Stomach (tissue), 8 donors: ENCODE measurements at regions not wholly inside any gene's neighbourhood (a gene's known extent, or its start where the extent isn't known, plus 50 kb on each side); places are given as distances from the start of the nearest gene placed in this dataset.

ENCODE experiments used
- DNase-seq, 2 donors: peaks; one replicate each; pipeline versions ENCODE4 v3.0.0 to v3.0.0-alpha.2; 2013 to 2019
- H3K27ac ChIP-seq, 5 donors: fragments of 200-600 bp in 4 of 5; sonication (generic) in 4 of 5; one replicate each; pipeline ENCODE4 v1.5.1; 2013 to 2019; ENCODE audit warnings: mild to moderate bottlenecking in 1 of 5, moderate library complexity in 1 of 5
- H3K27me3 ChIP-seq, 3 donors: fragments of 200-600 bp; sonication (generic); one replicate each; pipeline ENCODE4 v1.5.1; 2017 to 2019; ENCODE audit warnings: mixed run types in 1 of 3
- H3K36me3 ChIP-seq, 4 donors: fragments of 200-600 bp; sonication (generic); 1 replicate in 3 of 4; 2 replicates in 1 of 4; pipeline ENCODE4 v1.5.1; 2016 to 2019
- H3K4me1 ChIP-seq, 4 donors: fragments of 200-600 bp; sonication (generic); one replicate each; pipeline ENCODE4 v1.5.1; 2016 to 2019
- H3K4me3 ChIP-seq, 4 donors: fragments of 200-600 bp; sonication (generic) in 3 of 4; one replicate each; pipeline ENCODE4 v1.5.1; 2016 to 2019; ENCODE audit warnings: mild to moderate bottlenecking in 1 of 4
- H3K9me3 ChIP-seq, 4 donors: fragments of 200-600 bp; sonication (generic); one replicate each; pipeline ENCODE4 v1.5.1; 2016 to 2019
- CTCF ChIP-seq, 7 experiments: fragments of 450-650 bp in 4 of 7; fragments of 200-600 bp in 3 of 7; sonication (generic) in 3 of 7; IDR thresholded peaks; one replicate each; pipeline ENCODE4 v1.5.1; 2016 to 2019; ENCODE audit warnings: antibody characterized with exemption in 7 of 7, control low read depth in 2 of 7, mild to moderate bottlenecking in 1 of 7
- EP300 ChIP-seq: sonication (generic); formaldehyde crosslinking; IDR thresholded peaks from one replicate; pipeline ENCODE4 v1.6.1; 2017; ENCODE audit warnings: antibody characterized with exemption
- POLR2A ChIP-seq, 4 donors: fragments of 450-650 bp; IDR thresholded peaks; one replicate each; pipeline ENCODE4 v1.6.1; 2016; ENCODE audit warnings: antibody characterized with exemption in 4 of 4, control low read depth in 2 of 4, mild to moderate bottlenecking in 1 of 4, moderate library complexity in 1 of 4
- POLR2AphosphoS5 ChIP-seq, 3 donors: sonication (generic); formaldehyde crosslinking; IDR thresholded peaks; one replicate each; pipeline ENCODE4 v1.6.1; 2016; ENCODE audit warnings: antibody characterized with exemption in 3 of 3
- WGBS, 5 donors: extraction: QIAGEN DNeasy Blood & Tissue Kit in 3 of 5; methylation state at CpG; one replicate each; pipeline versions ENCODE4 v1.1.5 to v1.1.7; 2013 to 2018; 5-methylcytosine and 5-hydroxymethylcytosine counted together
- intact Hi-C: fragments of 100-400 bp; cut with DNase I; formaldehyde crosslinking; loops from one replicate; pipeline ENCODE4 v1.15.1; 2023; ENCODE audit warnings: low total_unique reads
- donor health status: healthy with polysubstance abuse.
- donor health status: Bipolar disorder and iron deficiency.
- donor health status: healthy.

- Histone ChIP-seq H3K9me3 (no peaks in the 10 kb centered on the region), H3K36me3 (no peaks in the 10 kb centered on the region), H3K4me3 (no peak overlapping the region), H3K27me3 (no peaks in the 10 kb centered on the region), H3K27ac (no peak overlapping the region), H3K4me1 (no peaks in the 10 kb centered on the region)
- WGBS, 5 donors, result 64 to 84% (median 79%) methylated on average over 3 of the region's 3 CpGs
- DNase-seq, result no peak
- intact Hi-C loops, result no loop called here
- no peak for TF ChIP-seq POLR2AphosphoS5 (IDR thresholded peaks at IDR 0.05)
- no peak for TF ChIP-seq CTCF (IDR thresholded peaks at IDR 0.05)
- TF ChIP-seq POLR2A (IDR thresholded peaks at IDR 0.05), result no peak
- no peak for TF ChIP-seq EP300
Measured at GRCh38 chr4:10973686-10974085, 289.1 kb upstream of the CLNK start.

GRCh38 chr4:10971800-10972401 is 287.3 kb upstream of the CLNK start:
- intact Hi-C loops, result no loop called here
- 43 to 64% (median 51%) methylated on average over 4 of the region's 4 CpGs for WGBS, 5 donors

DNA sequence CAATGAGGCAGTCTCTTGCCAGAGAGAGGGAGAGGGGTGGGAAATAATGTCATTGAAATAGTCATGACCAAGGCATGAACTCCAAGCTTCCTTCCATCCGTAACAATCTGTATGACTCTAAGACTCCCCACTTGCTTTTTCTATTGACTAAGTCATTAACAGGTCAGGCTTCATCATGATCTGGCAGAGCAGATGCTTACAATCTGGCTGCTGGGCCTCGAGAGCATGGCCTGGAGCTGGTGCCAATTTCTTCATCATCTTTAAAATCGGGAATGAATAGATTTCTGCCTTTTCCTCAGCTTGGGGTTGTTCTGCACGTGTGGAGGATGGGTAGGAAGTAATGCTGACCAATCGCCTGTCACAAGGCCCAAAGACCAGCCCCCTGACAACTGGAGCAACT is 280.6 kb upstream of the CLNK start:
- intact Hi-C loops, result no loop called here
- Histone ChIP-seq H3K27ac (no peak overlapping the region), H3K4me1 (no peaks in the 10 kb centered on the region), H3K9me3 (no peaks in the 10 kb centered on the region), H3K27me3 (no peaks in the 10 kb centered on the region), H3K36me3 (no peaks in the 10 kb centered on the region), H3K4me3 (no peak overlapping the region)
- TF ChIP-seq EP300, result no peak
- no peak for TF ChIP-seq POLR2AphosphoS5 (IDR thresholded peaks at IDR 0.05)
- 55 to 71% (median 66%) methylated on average over 5 of the region's 5 CpGs for WGBS, 5 donors
- DNase-seq, result no peak

More at GRCh38 chr4:10971800-10972401, 287.3 kb upstream of the CLNK start:
- TF ChIP-seq POLR2AphosphoS5 (IDR thresholded peaks at IDR 0.05) (no peak), EP300 (no peak), POLR2A (IDR thresholded peaks at IDR 0.05) (no peak), CTCF (IDR thresholded peaks at IDR 0.05) (no peak)
- DNase-seq, result no peak
- H3K36me3 ChIP-seq, result no peaks in the 10 kb centered on the region
- no peaks in the 10 kb centered on the region for H3K4me1 ChIP-seq
- no peak overlapping the region for H3K4me3 ChIP-seq
- no peak overlapping the region for H3K27ac ChIP-seq
- H3K9me3 ChIP-seq, result no peaks in the 10 kb centered on the region
- H3K27me3 ChIP-seq, result no peaks in the 10 kb centered on the region

DNA sequence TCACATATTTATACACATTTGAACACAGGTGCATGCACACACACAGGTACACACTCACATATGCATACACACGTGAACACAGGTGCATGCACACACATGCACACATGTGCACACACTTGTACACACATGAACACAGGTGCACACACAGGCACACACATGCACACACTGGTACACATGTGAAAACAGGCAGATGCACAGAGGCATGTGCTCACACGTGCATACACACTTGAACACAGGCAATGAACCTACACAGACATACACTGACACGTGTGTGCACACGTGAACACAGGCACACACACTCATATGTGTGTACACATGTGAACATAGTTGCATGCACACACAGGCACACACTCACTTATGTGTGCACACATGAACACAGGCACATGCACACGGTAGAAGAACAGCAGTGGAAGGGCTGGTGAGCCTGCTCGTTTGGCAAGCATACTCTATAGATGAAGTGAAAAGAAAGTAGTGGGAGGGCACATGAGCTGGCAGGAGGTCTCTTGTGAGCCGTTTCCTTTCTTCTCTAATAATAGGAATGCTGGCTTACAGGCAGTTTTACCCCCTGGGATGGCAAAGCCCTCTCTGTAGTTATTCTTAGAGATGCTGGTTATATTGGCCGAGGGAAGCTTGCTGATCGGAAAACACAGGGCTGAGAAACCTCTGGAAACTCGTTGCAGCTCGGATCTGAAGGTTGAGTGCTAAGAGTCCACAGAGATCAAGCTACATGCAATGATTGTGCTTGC is 279.6 kb upstream of the CLNK start:
- Histone ChIP-seq H3K9me3 (no peaks in the 10 kb centered on the region), H3K4me1 (peaks cover 0 to 4% (median 0%) of the 10 kb centered on the region in 4 donors), H3K36me3 (no peaks in the 10 kb centered on the region), H3K27ac (no peak overlapping the region), H3K4me3 (no peak overlapping the region), H3K27me3 (no peaks in the 10 kb centered on the region)
- intact Hi-C loops, result no loop called here
- WGBS, 5 donors, result 65 to 77% (median 67%) methylated on average over 11 of the region's 11 CpGs
- TF ChIP-seq EP300, result no peak
- TF ChIP-seq CTCF (IDR thresholded peaks at IDR 0.05), result no peak
- no peak for TF ChIP-seq POLR2A (IDR thresholded peaks at IDR 0.05)
- no peak for TF ChIP-seq POLR2AphosphoS5 (IDR thresholded peaks at IDR 0.05)
- no peak for DNase-seq

DNA sequence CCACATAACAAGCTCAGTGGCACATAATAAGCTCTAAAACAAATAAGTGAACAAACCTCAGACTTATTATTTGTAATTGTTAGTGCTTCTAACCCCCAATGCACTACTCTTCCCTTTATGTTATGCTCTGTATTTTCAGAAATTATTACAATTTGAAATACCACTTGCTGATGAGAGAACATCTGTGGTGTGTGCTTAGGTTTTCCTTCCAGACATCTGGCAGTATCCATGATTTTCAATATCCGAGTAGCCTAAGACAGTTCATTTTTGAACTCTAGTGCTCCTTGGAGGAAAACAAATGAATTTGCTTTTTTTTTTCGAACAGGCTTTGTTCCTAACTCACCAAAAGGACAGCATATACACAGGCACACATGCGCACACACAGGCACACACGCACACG is 278.7 kb upstream of the CLNK start:
- H3K36me3 ChIP-seq, result no peaks in the 10 kb centered on the region
- H3K4me3 ChIP-seq, result no peak overlapping the region
- 85 to 94% (median 91%) methylated on average over 5 of the region's 5 CpGs for WGBS, 5 donors
- DNase-seq, result no peak
- H3K27ac ChIP-seq, result no peak overlapping the region
- H3K4me1 ChIP-seq, result peaks cover 0 to 4% (median 0%) of the 10 kb centered on the region in 4 donors
- no peaks in the 10 kb centered on the region for H3K27me3 ChIP-seq
- intact Hi-C loops, result no loop called here
- no peaks in the 10 kb centered on the region for H3K9me3 ChIP-seq
- no peak for TF ChIP-seq POLR2A (IDR thresholded peaks at IDR 0.05)
- TF ChIP-seq CTCF (IDR thresholded peaks at IDR 0.05), result no peak
- TF ChIP-seq EP300, result no peak
- no peak for TF ChIP-seq POLR2AphosphoS5 (IDR thresholded peaks at IDR 0.05)
